NCI-H524 (cell line): ENCODE measurements at regions not wholly inside any gene's neighbourhood (a gene's known extent, or its start where the extent isn't known, plus 50 kb on each side); places are given as distances from the start of the nearest gene placed in this dataset.
A peak's percentile ranks its signal among the peaks of the same experiment; 100 is the strongest.
"Not testable (repeated sequence)": the region's sequence is repeated elsewhere in the genome, so short reads cannot be mapped to it uniquely, and the experiment has no call there.

Experiments used
- DNase-seq, 2 experiments: peaks; one replicate each; lab custom pipeline; 2025; lab: John Stamatoyannopoulos, UW

DNA sequence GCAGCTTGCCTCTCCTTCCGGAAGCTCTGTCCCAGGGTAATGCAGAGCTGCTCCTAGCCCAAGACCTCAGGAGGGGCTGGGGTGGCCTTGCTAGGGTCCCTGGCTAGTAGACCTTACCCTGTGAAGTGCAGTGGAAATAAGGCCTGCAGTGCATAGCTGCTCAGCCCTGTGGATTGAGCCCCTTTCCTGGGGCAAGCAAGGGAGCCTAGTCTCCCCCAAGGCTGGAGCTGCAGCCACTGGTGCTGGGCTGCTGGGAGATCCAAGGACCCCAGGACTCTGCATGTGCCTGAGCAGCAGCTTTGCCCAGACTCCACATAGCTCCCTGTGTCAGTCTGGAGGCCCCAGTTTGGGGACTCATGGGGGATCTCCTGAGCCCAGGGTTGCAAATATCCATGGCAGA lies 57.9 kb downstream of the FANCF start:
- no peak for DNase-seq

DNA sequence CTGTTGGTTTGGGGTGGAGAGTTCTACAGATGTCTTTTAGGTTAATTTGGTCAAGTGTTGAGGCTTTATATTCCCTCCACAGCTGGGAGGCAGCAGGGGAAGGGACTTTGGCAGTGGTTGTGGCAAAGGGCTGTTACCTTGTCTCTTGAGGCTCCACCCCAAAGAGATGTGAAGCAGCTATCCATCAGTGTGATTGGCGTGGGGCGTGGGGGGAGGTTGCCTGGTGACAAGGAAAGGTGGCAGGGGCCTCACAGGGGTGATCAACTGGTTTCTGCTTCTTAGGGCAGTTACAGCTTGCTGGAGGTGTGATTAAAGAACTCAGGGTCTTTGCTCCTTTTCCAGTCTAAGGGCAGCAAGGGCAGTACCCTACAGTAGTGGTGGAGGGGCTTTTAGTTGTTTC lies 59.3 kb downstream of the FANCF start:
- DNase-seq: no peak

DNA sequence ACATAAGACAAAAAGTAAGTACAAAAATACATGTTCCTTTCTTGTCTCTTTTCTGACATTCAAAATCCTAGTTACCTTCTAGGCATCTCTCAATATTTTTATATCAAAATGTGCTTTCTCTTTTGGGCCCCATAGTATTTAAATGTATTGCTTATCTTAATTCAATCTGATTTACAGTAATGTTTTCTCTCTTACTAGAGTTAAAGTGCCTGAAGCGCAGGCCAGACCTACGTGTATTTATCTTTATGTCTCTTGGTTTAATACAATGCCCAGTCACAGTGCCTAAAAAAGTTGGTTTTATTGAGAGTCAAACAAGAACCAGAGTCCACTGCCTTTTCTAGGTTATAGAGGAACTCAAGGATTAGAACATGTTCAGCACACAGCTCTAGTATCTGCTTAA lies 64.3 kb downstream of the FANCF start:
- DNase-seq: no peak

DNA sequence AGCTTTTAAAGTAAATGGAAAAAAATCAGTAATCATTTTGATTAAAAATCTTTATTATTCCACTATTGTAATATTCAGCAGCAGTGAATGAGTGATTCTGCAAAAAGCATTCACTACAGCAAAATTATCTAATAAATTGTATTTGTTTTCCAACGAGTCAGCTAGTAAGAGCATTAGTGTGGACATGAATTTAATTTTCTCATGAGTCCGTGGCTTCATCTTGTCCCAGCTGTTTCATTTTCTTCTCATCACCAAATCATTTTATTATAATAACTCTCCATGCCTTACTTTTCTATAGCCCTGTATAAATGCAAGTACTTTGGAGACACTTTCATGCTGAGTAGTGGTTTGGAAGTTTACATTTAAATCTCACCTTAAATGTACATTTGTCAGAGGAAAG lies 66.2 kb downstream of the FANCF start:
- DNase-seq: peak; percentile 1 to 12

DNA sequence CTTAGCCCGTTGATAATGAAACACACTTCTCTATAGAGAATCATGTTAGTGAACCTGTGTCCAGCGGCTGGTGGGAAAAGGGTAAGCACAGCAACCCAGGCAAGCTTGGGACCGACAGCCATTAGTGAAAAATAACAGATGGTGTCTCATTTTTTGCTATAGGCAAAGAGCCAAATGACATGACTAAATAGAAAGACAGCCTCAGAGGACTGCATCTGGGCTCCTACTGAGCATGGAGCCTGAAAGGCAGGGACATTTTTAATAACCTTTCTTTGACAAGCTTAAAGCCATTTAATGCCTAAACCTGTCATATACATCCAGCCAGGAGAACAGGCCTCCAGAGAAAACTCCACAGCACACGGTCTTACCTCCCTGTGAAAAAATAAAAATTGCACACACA lies 67.0 kb downstream of the FANCF start:
- peak; percentile 61 to 92 for DNase-seq

DNA sequence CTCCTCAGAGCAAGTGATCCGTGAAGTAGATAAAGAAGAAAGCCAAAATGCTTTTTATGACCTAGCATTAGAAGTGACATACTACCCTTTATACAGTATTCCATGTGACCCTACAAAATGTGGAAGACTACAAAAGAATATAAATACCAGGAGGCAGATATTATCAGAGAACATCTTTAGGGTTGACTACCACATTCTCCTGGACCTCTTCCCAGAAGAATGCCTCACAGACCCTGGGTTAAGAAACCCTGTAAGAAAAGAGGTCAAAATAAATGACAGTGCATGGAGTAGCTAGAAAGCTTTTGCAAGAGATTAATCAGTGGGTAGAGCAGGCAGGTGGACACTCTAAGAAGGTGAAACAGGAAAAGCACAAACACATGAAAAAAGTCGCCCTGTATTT lies 69.2 kb downstream of the FANCF start:
- no peak for DNase-seq

DNA sequence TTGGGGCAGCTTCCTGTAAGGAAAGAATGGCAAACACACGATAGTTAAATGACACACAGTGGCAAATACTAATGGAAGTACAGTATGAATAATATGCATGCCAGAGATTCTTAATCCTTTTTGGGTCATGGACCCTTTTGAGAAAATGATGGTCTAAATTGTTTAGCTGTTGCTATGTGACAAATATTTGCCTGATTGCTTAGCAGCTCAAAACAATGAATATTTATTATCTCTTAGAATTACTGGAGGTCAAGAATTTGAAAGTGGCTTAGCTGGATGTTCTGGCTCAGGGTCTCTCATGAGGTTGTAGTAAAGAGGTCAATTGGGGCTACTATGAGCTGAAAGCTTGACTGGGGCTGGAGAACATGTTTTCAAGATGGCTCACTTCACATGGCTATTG lies 69.7 kb downstream of the FANCF start:
- no peak for DNase-seq

DNA sequence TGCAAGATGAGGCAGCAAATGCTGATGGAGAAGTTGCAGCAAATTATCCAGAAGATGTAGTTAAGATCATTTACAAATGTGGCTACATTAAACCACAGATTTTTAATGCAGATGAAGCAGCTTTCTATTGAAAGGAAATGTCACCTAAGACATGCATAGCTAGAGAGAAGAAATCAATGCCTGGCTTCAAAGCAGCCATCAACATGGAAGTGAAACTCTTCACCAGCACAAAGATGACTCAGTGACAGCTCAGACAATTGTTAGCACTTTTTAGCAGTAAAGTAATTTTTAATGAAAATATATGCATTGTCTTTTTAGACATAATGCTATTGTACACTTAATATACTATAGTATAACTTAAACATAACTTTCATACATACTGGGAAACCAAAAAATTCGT lies 71.4 kb downstream of the FANCF start:
- no peak for DNase-seq

DNA sequence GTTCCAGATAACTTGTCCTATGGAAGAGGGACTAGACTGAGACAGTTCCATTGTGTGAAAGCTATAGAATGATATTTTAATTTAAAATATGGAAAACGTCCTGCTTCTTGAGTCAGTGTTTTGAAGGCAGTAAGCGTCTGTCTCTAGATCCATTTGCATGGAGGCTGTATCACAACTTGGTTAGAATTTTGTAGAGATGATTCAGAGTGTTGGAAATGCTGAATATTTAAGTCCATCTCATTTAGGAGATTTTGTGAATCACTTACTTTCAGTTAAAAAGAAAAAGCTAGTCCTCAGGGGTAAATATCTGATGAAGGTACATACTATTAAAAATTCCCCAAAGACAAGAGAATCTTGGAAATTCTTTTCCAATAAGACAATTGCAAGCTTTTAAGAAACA lies 72.7 kb downstream of the FANCF start:
- no peak for DNase-seq

DNA sequence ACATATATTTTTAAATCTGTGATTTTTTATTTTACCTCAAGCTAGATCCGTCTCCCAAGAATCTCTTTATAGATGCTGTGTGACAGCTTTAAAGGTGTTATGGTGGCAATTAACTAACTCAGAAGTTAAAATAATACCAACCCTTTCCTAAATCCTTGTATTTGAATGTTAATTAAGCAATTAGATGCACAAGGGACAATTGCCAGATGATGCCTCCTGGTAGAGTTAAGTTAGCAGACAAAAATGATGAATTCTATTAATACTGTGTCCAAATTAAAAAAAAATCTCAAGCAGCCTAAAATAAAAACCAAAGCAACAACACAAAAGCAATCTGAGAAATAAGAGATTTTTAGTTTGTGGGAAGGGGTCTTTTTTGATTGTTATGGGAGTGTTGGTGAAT lies 78.9 kb downstream of the FANCF start:
- DNase-seq: no peak

DNA sequence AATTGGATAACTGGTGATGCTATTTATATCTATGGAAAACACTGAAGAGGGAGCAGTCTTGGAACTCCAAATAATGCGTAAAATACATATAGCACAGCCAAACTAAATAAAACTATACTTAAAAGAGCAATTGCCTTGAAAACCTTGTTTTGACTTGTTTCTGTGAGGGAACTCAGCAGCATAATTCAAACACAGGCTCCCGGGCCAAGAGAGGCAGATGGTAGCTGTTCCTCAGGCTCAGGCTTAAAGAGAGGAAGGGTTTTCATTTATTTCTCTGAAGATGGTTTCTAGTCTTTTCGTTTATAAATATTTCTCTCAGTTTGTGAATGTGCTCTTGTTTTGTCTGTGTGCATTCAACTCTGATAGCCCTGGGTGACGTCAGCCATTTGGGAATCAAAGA lies 82.4 kb downstream of the FANCF start:
- DNase-seq: no peak

DNA sequence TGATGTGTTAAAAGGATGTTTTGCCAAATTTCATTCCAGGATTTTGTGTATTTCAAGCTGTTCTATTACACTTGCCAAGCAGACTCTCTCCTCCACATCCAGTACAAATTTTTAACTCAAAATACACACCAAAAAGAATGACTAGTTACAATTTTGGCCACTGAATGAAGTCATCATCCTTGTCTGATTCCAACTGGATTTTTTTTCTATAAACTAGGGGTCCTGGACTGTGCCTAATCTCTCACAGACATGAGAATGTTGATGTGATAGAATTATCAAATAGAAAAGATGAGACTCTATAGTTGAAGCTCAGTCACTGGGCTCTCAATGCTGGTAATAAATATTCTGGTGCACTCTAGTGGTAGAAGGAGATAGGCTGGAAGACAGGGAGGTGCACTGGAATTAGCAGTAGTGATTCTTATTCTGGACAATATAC lies 85.8 kb downstream of the FANCF start:
- peak; percentile 26 to 50 for DNase-seq

DNA sequence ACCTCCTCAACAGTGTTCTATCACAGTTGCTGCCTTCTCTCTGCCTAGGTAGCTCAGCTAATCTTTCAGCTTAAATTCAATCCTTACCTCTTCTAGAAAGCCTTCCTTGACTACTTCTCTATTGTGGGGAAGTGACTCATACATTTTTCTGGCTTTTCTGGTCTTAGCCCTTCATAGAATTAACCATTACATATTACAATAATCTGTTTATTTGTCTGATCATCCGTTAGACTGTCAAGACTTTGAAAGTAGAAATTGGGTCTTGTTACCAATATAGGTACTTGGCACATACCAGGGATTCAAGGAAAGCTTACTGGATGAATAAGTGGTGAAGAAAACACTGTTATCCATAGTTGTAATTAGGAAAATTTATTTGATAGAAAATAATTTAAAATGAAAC lies 89.6 kb downstream of the FANCF start:
- DNase-seq: no peak

DNA sequence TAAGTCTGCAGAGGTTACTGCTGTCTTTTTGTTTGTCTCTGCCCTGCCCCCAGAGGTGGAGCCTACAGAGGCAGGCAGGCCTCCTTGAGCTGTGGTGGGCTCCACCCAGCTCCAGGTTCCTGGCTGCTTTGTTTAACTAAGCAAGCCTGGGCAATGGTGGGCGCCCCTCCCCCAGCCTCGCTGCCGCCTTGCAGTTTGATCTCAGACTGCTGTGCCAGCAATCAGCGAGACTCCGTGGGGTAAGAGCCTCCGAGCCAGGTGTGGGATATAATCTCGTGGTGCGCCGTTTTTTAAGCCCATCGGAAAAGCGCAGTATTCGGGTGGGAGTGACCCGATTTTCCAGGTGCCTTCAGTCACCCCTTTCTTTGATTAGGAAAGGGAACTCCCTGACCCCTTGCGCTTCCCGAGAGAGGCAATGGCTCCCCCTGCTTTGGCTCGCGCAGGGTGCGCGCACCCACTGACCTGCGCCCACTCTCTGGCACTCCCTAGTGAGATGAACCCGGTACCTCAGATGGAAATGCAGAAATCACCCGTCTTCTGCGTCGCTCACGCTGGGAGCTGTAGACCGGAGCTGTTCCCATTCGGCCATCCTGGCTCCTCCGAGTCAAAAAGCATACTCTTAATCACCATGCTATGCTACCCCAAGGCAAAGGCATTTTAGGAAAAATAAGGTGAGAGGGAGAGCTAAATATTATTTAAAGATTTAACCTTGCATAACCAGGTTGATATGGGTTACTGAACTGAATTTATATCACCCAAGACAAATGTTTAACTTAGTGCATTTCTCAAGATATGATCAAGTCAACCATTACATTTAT lies 96.8 kb downstream of the FANCF start:
- not testable (repeated sequence) for DNase-seq

DNA sequence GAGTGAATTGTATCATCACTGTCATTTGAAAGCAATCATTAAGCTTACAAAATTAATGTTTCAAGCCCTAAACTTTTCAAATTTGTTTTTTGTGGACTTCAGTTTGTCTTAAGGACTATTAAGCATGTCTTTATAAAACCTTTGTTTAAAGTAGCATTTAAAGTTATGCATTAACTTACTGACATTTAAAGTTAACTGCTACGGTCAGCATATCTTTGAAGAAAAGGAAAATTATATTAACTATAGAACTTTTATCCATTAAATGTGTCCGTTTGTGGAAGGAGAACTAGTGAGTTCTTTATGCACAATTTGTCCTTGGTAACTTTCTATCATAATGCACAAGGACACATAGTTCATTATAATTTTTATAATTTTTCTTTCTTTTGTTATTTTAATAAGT lies 103.4 kb downstream of the FANCF start:
- no peak for DNase-seq

DNA sequence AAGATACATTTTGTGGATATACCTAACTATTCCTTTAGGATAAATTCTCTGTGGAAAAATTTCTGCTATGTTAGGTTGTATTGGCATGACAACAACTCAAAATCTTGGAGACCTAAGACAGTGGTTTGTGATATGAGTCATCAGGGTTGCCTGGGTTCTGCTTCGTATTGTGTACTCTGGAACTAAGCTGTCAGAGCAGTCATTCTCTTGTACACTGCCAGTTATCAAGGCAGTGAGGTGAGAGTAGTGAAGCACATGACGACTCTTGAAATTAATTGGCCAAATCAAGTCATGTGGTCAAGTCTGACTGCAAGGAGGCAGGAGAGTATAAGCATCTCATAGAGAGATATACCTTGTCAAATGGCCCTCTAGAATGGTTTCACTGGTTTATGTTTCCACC lies 104.4 kb downstream of the FANCF start:
- DNase-seq: no peak

DNA sequence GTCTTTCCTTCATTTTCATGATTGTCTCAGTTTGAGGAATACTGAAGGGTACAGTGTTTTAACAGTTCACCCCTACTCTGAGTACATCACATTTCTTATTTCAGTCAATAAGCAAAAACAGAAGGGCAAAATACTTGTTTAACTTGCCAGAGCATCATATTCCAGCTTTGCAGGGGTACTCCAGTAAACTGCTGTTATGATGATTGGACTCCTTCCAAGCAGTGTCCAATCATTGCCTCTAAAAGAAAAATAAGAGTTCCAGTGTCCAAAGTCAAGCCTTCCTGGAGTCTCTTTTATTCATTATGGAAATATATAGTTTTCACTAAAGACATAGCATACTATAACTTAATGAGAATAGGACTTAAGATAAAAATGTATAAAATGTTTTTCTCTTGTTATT lies 105.1 kb downstream of the FANCF start:
- peak in 1 of 2 experiments; percentile 2 for DNase-seq

DNA sequence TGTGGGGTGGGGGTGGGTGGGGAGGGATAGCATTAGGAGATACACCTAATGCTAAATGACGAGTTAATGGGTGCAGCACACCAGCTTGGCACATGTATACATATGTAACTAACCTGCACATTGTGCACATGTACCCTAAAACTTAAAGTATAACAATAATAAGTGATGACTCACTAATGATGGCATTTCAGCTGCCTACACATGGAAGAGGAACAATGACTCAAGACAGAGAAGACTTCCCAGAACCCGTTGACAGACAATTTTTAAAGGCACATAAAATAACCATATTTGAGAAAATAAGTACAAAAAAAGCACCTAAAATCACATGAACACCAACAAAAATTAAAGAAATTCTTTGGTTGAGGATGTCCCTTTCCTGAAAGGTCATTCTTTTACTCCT lies 107.3 kb downstream of the FANCF start:
- DNase-seq: not testable (repeated sequence)

DNA sequence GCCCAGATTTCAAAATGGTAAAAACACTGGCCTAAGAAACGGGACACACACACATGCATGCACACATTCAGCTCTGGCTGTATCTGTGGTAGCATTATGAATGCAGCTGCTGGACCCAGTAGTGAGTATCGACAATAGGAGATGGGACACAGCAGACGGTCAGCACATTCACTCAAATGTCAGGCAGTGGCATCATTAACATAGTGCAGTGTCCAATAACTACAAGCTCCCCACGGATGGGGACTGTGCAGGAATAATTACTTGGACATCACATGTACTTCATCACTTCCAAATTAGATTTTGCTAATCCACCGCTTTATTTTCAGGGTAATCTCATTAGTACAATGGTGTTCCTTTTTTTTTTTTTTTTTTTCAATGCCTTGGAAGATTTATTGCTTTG lies 109.5 kb downstream of the FANCF start:
- DNase-seq: peak; percentile 62 to 91

DNA sequence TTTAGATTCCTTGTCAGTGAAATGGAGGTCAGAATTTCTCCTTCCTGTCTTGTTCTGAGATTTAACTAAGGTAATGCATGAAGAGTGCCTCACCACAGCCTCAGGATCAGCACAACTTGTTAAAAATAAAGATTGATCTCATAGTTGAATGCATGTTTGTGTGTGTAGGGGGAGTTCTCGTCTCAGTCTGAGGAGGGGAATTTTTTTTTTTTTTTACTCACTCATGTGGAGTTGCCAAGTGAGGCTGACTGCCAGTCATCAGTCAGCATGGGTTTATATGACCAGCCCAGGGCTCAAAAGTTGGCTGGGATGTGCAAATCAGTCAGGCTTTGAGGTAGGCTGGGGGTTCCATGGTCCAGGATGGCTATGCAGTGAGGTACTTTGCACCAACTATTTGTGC lies 113.2 kb downstream of the FANCF start:
- no peak for DNase-seq

DNA sequence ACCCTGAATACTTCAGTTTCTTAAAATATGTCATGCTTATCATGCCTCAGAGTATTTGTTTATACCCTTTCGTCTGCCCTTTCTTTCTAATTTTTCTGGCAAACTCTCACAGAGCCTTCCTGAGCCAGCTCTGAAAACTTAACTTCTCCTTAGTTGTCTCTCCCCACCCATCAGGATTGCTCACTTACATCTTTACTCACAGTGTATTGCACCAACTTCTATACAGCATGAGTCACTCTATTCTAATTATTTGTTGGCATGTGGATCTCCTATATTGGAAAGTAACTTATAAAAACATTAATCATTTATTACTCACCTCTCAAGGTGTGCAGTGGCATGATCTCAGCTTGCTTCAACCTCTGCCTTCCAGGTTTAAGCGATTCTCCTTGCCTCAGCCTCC lies 114.9 kb downstream of the FANCF start:
- DNase-seq: no peak

DNA sequence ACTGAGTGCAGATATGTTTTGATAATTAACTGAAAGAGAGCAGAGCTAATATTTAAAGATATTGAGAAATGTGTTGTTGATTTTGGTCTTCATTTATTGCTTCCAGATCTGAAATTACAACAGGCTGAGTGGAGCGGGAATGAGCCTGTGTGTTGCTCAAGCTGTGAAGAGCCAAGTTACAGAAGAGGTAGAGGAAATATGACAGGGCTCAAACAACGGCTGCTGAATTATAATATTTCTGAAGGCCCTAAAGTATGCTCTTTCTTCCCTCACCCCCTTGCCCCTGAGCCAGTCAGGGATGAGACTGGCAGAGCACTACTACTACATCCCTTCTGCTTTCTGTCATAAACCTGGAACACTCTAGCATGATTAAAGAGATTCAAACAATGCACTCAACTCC lies 115.6 kb downstream of the FANCF start:
- peak in 1 of 2 experiments; percentile 3 for DNase-seq

DNA sequence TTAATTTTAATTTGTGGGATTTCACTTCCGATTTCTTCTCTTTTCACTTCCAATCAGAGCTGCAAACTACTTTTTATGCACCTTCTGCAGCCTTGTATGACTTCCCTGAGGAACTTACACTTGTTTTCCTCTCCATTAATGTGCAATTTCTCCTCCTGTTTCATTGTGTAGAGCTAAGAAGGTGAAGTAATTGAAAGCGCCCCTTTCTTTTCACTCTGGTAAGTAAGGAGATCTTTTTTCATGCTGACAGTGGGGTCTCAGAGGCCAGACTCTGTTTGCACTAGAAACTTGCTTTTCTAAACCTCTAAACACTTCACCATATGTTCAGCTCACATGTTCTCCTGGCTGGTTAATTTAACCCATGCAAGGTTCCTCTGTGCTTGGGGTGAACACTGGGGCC lies 117.0 kb downstream of the FANCF start:
- DNase-seq: peak; percentile 72 to 93

DNA sequence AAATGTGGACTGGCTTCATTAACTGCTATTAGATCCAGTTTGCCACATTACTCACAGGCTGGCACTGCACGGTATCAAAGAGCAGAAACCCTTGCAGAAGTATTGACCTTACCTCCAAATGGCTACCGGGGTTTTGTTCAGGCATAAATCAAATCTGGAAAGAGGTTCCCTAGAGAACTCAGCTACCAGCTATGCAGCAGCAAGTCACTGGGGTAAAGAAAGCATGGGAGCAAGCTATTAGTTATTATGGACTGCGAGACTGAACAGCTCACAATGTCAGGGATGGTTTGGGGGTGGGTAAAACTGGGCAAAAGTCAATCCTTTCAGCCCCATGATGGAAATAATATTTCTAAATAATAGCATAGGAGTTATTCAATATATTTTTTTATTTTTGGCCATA lies 128.1 kb downstream of the FANCF start:
- no peak for DNase-seq
